ENCODE measurements at regions not wholly inside any gene's neighbourhood (a gene's known extent, or its start where the extent isn't known, plus 50 kb on each side); places are given as distances from the start of the nearest gene placed in this dataset.

DNA sequence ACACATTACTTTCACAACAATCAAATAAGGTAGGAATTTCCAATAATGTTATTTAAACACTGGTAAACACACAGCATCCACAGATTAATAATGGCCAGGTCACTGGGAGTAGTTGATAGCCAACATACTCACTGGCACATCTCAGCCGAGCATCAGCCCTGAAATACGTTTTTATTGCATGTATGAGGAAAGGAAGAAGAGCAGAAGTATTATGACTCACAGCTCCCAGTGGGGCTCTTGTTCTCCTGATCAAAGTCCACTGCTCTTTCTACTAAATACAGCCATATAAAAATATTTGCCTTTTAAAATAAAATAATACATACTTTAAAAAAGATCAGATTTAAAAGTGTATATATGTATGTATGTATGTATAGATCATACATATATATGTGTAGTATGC, 999.6 kb downstream of the SUCLG1 start:
- H3K27ac ChIP-seq (ENCODE audit: low read depth in 2 of 2, low read length in 1 of 2): no peak overlapping the region
- no peaks in the 10 kb centered on the region for H3K4me1 ChIP-seq (ENCODE audit: control insufficient read depth in 2 of 2, insufficient read depth in 2 of 2, low read length in 1 of 2)
- no peaks in the 10 kb centered on the region for H3K9me3 ChIP-seq (ENCODE audit: control insufficient read depth in 2 of 2, insufficient read depth in 1 of 2, low read depth in 1 of 2, low read length in 1 of 2)
- no peaks in the 10 kb centered on the region for H3K27me3 ChIP-seq (ENCODE audit: control insufficient read depth in 1 of 2, insufficient read depth in 2 of 2, low read length in 2 of 2)
- H3K36me3 ChIP-seq (ENCODE audit: control insufficient read depth in 2 of 2, insufficient read depth in 2 of 2, low read length in 1 of 2): no peaks in the 10 kb centered on the region
- 63 to 67% methylated on average over 2 of the region's 2 CpGs for WGBS, 2 donors
- H3K4me3 ChIP-seq (ENCODE audit: low read depth in 1 of 2, low read length in 2 of 2): no peak overlapping the region

DNA sequence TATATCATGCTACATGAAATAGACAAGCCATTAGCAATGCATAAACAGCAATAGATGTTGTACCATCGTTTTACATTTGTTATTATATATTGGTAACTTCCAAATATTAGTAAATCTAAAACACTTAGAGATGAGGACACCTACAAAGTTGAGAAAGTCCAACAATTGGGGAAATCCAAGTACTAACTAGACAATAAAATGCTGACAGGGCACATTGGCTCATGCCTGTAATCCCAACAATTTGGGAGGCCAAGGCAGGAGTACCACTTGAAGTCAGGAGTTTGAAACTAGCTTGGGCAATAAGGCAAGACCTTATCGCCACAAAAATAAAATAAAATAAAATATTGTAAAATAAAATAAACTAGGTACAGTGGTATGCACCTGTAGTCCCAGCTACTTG, 1023.1 kb downstream of the SUCLG1 start:
- no peaks in the 10 kb centered on the region for H3K36me3 ChIP-seq (ENCODE audit: control insufficient read depth in 2 of 2, insufficient read depth in 2 of 2, low read length in 1 of 2)
- no peaks in the 10 kb centered on the region for H3K4me1 ChIP-seq (ENCODE audit: control insufficient read depth in 2 of 2, insufficient read depth in 2 of 2, low read length in 1 of 2)
- H3K9me3 ChIP-seq (ENCODE audit: control insufficient read depth in 2 of 2, insufficient read depth in 1 of 2, low read depth in 1 of 2, low read length in 1 of 2): peaks cover 0 to 2% of the 10 kb centered on the region in 2 donors
- no peak overlapping the region for H3K4me3 ChIP-seq (ENCODE audit: low read depth in 1 of 2, low read length in 2 of 2)
- no peak overlapping the region for H3K27ac ChIP-seq (ENCODE audit: low read depth in 2 of 2, low read length in 1 of 2)
- no peaks in the 10 kb centered on the region for H3K27me3 ChIP-seq (ENCODE audit: control insufficient read depth in 1 of 2, insufficient read depth in 2 of 2, low read length in 2 of 2)
- WGBS, 2 donors: 74% methylated on average over 2 of the region's 2 CpGs

DNA sequence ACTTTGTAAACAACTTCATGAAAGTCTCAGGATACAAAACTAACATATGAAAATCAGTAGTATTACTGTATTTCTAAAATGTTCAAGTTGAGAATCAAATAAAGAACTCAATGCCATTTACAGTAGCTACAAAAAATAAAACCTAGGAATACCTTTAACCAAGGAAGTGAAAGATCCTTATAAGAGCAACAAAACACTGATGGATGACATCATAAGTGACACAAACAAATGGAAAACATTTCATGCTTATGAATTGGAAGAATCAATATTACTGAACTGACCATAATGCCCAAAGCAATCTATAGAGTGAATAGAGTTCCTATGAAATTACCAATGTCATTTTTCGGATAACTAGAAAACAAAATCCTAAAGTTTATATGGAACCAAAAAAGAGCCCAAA, 1038.1 kb downstream of the SUCLG1 start:
- Histone ChIP-seq H3K4me1 (ENCODE audit: control insufficient read depth in 2 of 2, insufficient read depth in 2 of 2, low read length in 1 of 2) (no peaks in the 10 kb centered on the region), H3K36me3 (ENCODE audit: control insufficient read depth in 2 of 2, insufficient read depth in 2 of 2, low read length in 1 of 2) (no peaks in the 10 kb centered on the region), H3K4me3 (ENCODE audit: low read depth in 1 of 2, low read length in 2 of 2) (no peak overlapping the region), H3K27me3 (ENCODE audit: control insufficient read depth in 1 of 2, insufficient read depth in 2 of 2, low read length in 2 of 2) (no peaks in the 10 kb centered on the region), H3K27ac (ENCODE audit: low read depth in 2 of 2, low read length in 1 of 2) (no peak overlapping the region), H3K9me3 (ENCODE audit: control insufficient read depth in 2 of 2, insufficient read depth in 1 of 2, low read depth in 1 of 2, low read length in 1 of 2) (peaks cover 6 to 7% of the 10 kb centered on the region in 2 donors)
- 89 to 90% methylated on average over 1 of the region's 1 CpG for WGBS, 2 donors

DNA sequence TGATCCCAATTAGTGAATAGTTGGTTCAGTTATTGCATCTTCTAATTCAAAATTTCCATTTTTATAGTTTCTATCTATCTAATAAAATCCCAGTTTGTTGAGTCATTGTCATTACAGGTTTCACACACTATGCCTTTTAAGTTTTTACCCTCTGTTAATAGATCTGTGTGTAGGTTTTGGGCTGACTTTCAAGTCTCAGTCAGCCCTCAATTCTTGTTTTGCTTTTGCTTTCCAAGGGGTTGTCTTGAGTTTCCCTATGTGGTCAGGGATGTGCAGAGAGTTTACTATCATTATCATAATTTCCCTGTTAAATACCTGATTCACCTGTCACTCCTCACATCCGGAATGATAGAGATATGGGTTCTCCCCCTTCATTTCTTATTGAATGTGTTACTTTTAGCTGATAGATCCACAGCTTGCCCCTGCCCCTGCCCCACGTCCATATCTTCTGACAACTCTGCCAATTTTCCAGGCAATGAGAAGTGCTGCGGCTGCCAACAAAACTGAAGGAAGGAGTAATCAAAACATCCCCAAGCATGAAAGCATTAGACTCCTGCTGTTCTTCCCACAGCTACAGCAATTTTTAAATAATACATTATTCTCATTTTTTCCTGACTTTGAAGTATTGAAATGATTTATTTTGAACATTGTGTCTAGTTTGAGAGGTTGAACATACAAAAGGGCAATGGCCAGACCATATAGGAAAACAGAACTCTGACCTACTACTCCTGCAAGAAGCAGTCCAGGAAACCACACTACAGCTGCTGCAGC, 1064.8 kb downstream of the SUCLG1 start:
- Histone ChIP-seq H3K27me3 (ENCODE audit: control insufficient read depth in 1 of 2, insufficient read depth in 2 of 2, low read length in 2 of 2) (no peaks in the 10 kb centered on the region), H3K27ac (ENCODE audit: low read depth in 2 of 2, low read length in 1 of 2) (no peak overlapping the region), H3K4me1 (ENCODE audit: control insufficient read depth in 2 of 2, insufficient read depth in 2 of 2, low read length in 1 of 2) (no peaks in the 10 kb centered on the region), H3K36me3 (ENCODE audit: control insufficient read depth in 2 of 2, insufficient read depth in 2 of 2, low read length in 1 of 2) (no peaks in the 10 kb centered on the region), H3K9me3 (ENCODE audit: control insufficient read depth in 2 of 2, insufficient read depth in 1 of 2, low read depth in 1 of 2, low read length in 1 of 2) (peaks cover 0 to 3% of the 10 kb centered on the region in 2 donors), H3K4me3 (ENCODE audit: low read depth in 1 of 2, low read length in 2 of 2) (no peak overlapping the region)
- WGBS, 2 donors: 47% methylated on average over 3 of the region's 3 CpGs

DNA sequence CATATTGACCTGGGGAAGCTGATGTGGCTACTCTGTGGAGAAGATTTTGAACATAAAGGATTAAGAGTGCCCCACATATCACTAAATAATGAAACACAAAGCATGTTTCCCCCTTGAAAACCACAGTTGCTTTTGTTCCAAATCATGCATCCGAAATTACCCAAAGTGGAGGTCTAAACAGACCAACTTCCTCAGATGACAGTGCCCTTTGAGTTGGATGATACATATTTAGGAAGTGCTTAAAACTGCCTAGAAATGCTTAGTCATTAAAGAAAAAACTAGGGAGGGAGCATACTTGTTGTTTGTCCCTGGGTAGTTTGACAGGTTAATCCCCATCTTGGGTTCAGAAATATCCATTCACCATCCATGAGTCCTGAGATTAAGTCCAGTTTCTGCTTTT, 1070.3 kb downstream of the SUCLG1 start:
- no peak overlapping the region for H3K27ac ChIP-seq (ENCODE audit: low read depth in 2 of 2, low read length in 1 of 2)
- 60 to 75% methylated on average over 1 of the region's 1 CpG for WGBS, 2 donors
- no peaks in the 10 kb centered on the region for H3K27me3 ChIP-seq (ENCODE audit: control insufficient read depth in 1 of 2, insufficient read depth in 2 of 2, low read length in 2 of 2)
- no peaks in the 10 kb centered on the region for H3K4me1 ChIP-seq (ENCODE audit: control insufficient read depth in 2 of 2, insufficient read depth in 2 of 2, low read length in 1 of 2)
- H3K9me3 ChIP-seq (ENCODE audit: control insufficient read depth in 2 of 2, insufficient read depth in 1 of 2, low read depth in 1 of 2, low read length in 1 of 2): peaks cover 0 to 3% of the 10 kb centered on the region in 2 donors
- H3K4me3 ChIP-seq (ENCODE audit: low read depth in 1 of 2, low read length in 2 of 2): no peak overlapping the region
- H3K36me3 ChIP-seq (ENCODE audit: control insufficient read depth in 2 of 2, insufficient read depth in 2 of 2, low read length in 1 of 2): no peaks in the 10 kb centered on the region

DNA sequence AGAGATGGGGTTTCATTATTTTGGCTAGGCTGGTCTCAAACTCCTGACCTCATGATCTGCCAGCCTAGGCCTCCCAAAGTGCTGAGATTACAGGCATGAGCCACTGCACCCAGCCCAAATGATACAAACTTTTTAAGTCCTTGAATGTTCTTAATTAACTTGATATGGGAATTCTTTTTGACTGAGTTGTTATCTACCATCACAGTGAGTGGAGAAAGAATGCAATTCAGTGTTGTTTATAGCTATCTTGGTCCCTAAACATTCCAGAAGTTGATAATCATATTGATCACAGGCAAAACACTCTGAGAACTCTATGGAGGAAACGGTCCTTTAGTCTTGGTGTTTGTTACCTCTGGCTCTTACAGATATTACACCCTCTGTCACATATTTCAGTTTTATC, 1072.5 kb downstream of the SUCLG1 start:
- Histone ChIP-seq H3K4me3 (ENCODE audit: low read depth in 1 of 2, low read length in 2 of 2) (no peak overlapping the region), H3K9me3 (ENCODE audit: control insufficient read depth in 2 of 2, insufficient read depth in 1 of 2, low read depth in 1 of 2, low read length in 1 of 2) (no peaks in the 10 kb centered on the region), H3K27me3 (ENCODE audit: control insufficient read depth in 1 of 2, insufficient read depth in 2 of 2, low read length in 2 of 2) (no peaks in the 10 kb centered on the region), H3K36me3 (ENCODE audit: control insufficient read depth in 2 of 2, insufficient read depth in 2 of 2, low read length in 1 of 2) (no peaks in the 10 kb centered on the region), H3K4me1 (ENCODE audit: control insufficient read depth in 2 of 2, insufficient read depth in 2 of 2, low read length in 1 of 2) (no peaks in the 10 kb centered on the region), H3K27ac (ENCODE audit: low read depth in 2 of 2, low read length in 1 of 2) (no peak overlapping the region)
- 65 to 73% methylated on average over 1 of the region's 1 CpG for WGBS, 2 donors

DNA sequence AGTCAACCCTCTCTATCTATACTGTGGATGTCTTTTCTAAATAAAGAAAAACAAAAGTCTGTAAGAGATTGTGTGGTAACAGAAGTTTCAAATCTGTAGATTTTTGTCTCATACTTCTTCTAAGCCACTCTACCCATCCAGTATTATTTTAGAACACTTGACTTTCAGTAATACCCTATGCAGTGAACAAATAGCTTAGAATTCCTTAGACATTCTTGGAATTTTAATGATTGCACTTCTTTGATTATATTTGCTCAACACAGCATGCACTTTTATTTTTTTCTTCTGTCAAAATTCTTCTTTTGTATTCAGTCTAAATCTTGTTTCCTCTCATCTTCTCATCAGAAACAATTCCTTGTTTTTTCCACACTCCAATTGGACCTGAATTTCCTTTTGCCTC, 1080.2 kb downstream of the SUCLG1 start:
- no peaks in the 10 kb centered on the region for H3K36me3 ChIP-seq (ENCODE audit: control insufficient read depth in 2 of 2, insufficient read depth in 2 of 2, low read length in 1 of 2)
- H3K9me3 ChIP-seq (ENCODE audit: control insufficient read depth in 2 of 2, insufficient read depth in 1 of 2, low read depth in 1 of 2, low read length in 1 of 2): no peaks in the 10 kb centered on the region
- no peaks in the 10 kb centered on the region for H3K27me3 ChIP-seq (ENCODE audit: control insufficient read depth in 1 of 2, insufficient read depth in 2 of 2, low read length in 2 of 2)
- no peaks in the 10 kb centered on the region for H3K4me1 ChIP-seq (ENCODE audit: control insufficient read depth in 2 of 2, insufficient read depth in 2 of 2, low read length in 1 of 2)
- no peak overlapping the region for H3K4me3 ChIP-seq (ENCODE audit: low read depth in 1 of 2, low read length in 2 of 2)
- H3K27ac ChIP-seq (ENCODE audit: low read depth in 2 of 2, low read length in 1 of 2): no peak overlapping the region

DNA sequence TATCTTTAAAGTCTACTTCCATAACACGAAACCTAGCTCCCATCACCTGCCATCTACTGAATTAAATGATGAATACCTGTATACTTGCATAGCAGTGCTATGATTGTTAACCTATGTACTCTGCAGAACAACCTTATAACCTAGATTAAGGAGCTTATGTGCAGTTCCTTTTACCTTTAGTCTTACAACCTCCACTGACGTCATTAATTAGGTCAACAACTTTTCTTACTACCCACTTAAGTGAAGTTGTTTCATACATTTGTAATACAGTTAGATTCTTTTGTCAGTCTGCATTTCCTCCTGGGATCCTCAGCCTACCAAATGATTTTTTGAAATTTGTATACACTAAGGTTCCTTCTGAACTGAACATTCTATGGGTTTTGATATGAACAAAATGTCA, 1082.3 kb downstream of the SUCLG1 start:
- Histone ChIP-seq H3K9me3 (ENCODE audit: control insufficient read depth in 2 of 2, insufficient read depth in 1 of 2, low read depth in 1 of 2, low read length in 1 of 2) (no peaks in the 10 kb centered on the region), H3K4me3 (ENCODE audit: low read depth in 1 of 2, low read length in 2 of 2) (no peak overlapping the region), H3K27me3 (ENCODE audit: control insufficient read depth in 1 of 2, insufficient read depth in 2 of 2, low read length in 2 of 2) (no peaks in the 10 kb centered on the region), H3K4me1 (ENCODE audit: control insufficient read depth in 2 of 2, insufficient read depth in 2 of 2, low read length in 1 of 2) (no peaks in the 10 kb centered on the region), H3K36me3 (ENCODE audit: control insufficient read depth in 2 of 2, insufficient read depth in 2 of 2, low read length in 1 of 2) (no peaks in the 10 kb centered on the region), H3K27ac (ENCODE audit: low read depth in 2 of 2, low read length in 1 of 2) (no peak overlapping the region)
- WGBS, 2 donors: 60 to 66% methylated on average over 2 of the region's 2 CpGs

DNA sequence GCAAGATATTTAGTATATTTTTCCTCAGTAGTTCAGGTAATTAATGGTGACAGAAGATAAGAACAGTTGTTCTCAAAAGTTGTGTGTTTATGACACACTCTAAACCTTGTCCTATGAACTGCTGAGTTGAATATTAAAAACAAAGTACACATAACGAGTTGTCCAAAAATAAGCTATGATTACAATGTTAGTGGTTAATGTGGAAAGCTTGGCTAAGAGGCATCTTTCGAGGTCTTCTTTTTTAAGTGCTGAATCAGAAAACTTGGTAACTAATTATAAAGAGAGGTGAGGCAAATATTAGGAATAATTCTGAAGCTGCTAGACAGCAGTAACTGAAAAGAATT, 1088.7 kb downstream of the SUCLG1 start:
- Histone ChIP-seq H3K27ac (ENCODE audit: low read depth in 2 of 2, low read length in 1 of 2) (no peak overlapping the region), H3K27me3 (ENCODE audit: control insufficient read depth in 1 of 2, insufficient read depth in 2 of 2, low read length in 2 of 2) (no peaks in the 10 kb centered on the region), H3K4me1 (ENCODE audit: control insufficient read depth in 2 of 2, insufficient read depth in 2 of 2, low read length in 1 of 2) (no peaks in the 10 kb centered on the region), H3K9me3 (ENCODE audit: control insufficient read depth in 2 of 2, insufficient read depth in 1 of 2, low read depth in 1 of 2, low read length in 1 of 2) (no peaks in the 10 kb centered on the region), H3K36me3 (ENCODE audit: control insufficient read depth in 2 of 2, insufficient read depth in 2 of 2, low read length in 1 of 2) (no peaks in the 10 kb centered on the region), H3K4me3 (ENCODE audit: low read depth in 1 of 2, low read length in 2 of 2) (no peak overlapping the region)
- 72 to 79% methylated on average over 2 of the region's 2 CpGs for WGBS, 2 donors

DNA sequence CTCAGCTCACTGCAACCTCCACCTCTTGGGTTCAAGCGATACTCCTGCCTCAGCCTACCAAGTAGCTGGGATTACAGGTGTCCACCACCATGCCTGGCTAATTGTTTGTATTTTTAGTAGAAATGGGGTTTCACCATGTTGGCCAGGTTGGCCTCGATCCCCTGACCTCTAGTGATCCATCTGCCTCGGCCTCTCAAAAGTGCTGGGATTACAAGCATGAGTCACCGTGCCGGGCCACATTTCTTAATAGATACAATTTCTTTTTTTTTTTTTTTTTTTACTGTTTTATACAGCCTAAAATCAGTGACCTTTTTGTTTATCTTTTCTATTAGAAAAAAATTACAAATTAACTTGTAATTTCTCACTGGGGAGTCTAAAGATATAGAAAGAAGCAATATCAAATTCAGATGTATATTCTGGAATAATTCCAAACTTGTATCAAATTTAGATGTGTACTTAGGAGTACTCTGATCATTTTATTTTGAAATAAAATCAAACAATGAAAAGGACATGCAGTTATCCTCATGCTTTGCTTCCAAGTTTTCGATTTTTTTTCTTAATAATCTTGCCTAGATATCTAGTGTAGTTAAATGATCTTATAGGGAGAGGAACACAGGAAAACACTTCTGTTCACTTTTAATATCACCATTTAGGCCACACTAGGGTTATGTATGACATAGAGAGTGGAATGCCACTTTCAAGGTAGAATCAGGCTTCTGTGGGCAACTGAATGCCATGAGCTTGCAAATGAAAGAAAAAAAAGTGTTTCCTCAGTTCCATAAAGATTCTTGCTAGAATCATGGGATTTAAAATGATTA, 1089.3 kb downstream of the SUCLG1 start:
- Histone ChIP-seq H3K27me3 (ENCODE audit: control insufficient read depth in 1 of 2, insufficient read depth in 2 of 2, low read length in 2 of 2) (no peaks in the 10 kb centered on the region), H3K9me3 (ENCODE audit: control insufficient read depth in 2 of 2, insufficient read depth in 1 of 2, low read depth in 1 of 2, low read length in 1 of 2) (no peaks in the 10 kb centered on the region), H3K36me3 (ENCODE audit: control insufficient read depth in 2 of 2, insufficient read depth in 2 of 2, low read length in 1 of 2) (no peaks in the 10 kb centered on the region), H3K27ac (ENCODE audit: low read depth in 2 of 2, low read length in 1 of 2) (no peak overlapping the region), H3K4me1 (ENCODE audit: control insufficient read depth in 2 of 2, insufficient read depth in 2 of 2, low read length in 1 of 2) (no peaks in the 10 kb centered on the region), H3K4me3 (ENCODE audit: low read depth in 1 of 2, low read length in 2 of 2) (no peak overlapping the region)
- WGBS, 2 donors: 83 to 88% methylated on average over 6 of the region's 6 CpGs

Measured in esophagus (tissue), 2 donors.